Adrenal gland (tissue), 5 donors: ENCODE measurements at regions not wholly inside any gene's neighbourhood (a gene's known extent, or its start where the extent isn't known, plus 50 kb on each side); places are given as distances from the start of the nearest gene placed in this dataset.

ENCODE experiments used
- CTCF ChIP-seq, 6 experiments: fragments of 450-650 bp in 4 of 6; fragments of 200-600 bp in 2 of 6; sonication (generic) in 1 of 6; IDR thresholded peaks; 1 replicate in 5 of 6; 2 replicates in 1 of 6; pipeline versions ENCODE4 v1.5.1 to v1.8.0; 2016 to 2021; ENCODE audit warnings: antibody characterized with exemption in 6 of 6, mild to moderate bottlenecking in 2 of 6, moderate library complexity in 1 of 6
- POLR2A ChIP-seq, 2 donors: fragments of 450-650 bp; IDR thresholded peaks; one replicate each; pipeline ENCODE4 v1.6.1; 2017; ENCODE audit warnings: antibody characterized with exemption in 2 of 2, mild to moderate bottlenecking in 2 of 2, moderate library complexity in 1 of 2
- donor health status: DM: no; HTN: no; CAD: no.

- no peak for TF ChIP-seq CTCF (IDR thresholded peaks at IDR 0.05)
- TF ChIP-seq POLR2A (IDR thresholded peaks at IDR 0.05) = no peak
Observed at GRCh38 chr10:43753397-43754061, 104.8 kb upstream of the ZNF32 start.
